Activated T-cell treated with anti-CD3 and anti-CD28 coated beads for 24 hours (primary cell): ENCODE measurements at regions not wholly inside any gene's neighbourhood (a gene's known extent, or its start where the extent isn't known, plus 50 kb on each side); places are given as distances from the start of the nearest gene placed in this dataset.
"Not testable (repeated sequence)": the region's sequence is repeated elsewhere in the genome, so short reads cannot be mapped to it uniquely, and the experiment has no call there.

ENCODE experiments used
- DNase-seq: peaks from one replicate; pipeline ENCODE4 v3.0.0-alpha.2; 2020; ENCODE audit warnings: low read depth

DNA sequence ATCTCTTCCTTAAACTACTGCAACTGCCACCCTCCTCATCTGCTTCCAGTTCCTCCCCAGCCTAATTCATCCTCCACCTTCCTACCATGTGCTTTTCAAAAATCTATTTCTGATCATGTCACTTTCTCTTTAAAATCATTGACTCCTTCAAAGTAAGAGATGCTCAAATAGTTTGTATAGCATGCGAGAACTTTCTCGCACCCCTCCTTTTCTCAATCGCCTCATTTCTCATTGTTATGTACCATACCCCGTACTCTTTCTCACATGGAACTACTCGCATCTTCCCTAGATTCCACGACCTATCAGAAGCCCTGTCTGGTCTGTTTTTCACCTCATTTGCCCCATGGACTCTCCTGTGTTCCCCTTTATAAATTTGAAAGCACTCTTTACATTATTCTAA is 238.2 kb downstream of the NRIP1 start:
- no peak for DNase-seq

DNA sequence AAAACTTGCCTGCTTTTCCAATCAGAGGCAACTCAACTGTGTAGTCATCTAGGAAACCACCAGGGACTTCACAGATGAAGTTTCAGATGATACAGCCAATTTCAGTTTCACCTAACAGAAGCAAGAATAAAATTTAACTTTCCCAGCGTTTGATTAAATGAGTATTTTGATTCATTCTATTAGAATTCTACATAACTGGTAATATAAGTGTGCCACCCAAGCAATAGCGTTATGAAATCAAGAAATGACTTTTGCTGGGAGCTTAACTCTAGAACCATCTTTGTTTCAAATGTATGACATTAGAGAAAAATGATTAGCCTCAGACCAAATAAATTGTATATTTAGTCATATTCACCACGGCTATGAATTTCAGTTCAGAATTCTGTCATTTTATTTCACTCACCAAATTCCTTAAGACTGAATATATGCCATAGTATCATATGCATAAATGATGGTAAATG is 239.3 kb downstream of the NRIP1 start:
- DNase-seq: no peak

DNA sequence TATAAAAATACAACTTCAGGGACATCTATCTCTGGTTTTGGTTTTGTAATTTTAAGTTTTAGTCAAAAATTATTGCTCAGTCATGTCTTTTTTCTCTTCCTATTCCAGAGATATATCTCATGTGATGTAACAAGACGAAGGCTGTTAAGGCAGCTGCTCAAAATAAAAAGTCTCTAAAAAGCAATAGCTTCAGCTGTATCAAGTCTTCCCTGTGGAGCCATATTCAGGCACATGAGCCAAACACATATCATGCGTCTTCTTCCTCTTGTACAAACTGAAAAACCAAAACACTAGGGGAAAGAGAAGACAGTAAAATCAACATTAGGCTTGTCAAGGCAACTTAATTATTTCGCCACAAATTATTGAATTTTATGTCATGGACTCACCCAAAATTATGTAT is 240.7 kb downstream of the NRIP1 start:
- DNase-seq: no peak

DNA sequence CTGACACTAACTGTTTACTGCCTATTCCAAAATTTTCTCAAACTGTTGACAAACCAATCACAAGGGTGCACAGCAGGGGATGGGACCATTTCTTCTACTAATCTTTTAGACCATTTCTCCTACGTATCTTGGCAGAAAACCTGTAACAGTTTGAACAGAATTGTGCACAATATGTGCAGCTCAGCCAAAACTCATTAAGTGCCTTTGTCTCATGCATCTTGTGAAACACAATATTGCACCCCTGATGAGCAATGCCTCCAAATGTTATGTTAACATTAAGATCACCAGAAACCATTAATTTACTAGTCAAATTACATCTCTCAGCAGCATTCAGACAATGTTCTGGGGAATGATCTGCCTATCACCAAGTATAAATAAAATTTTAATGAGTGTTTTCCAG is 247.5 kb downstream of the NRIP1 start:
- DNase-seq: no peak

DNA sequence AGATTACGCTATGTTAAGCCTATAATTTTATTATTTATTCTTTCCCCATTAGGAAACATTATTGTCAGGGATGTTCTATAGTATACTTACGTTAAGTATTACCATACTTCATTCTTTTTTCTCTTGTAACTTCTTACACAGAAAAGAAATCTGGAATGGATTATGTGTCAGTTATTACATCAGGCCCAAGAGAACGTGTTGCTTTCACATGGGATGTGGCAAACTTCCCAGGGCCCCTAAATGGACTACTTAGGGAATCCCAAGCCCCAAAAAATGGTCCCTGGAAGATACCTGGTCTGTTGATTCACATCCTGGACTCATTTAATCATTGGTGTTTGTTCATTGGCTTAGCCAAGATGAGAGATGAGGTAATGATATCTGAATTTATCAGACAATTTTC is 249.8 kb downstream of the NRIP1 start:
- DNase-seq: no peak

DNA sequence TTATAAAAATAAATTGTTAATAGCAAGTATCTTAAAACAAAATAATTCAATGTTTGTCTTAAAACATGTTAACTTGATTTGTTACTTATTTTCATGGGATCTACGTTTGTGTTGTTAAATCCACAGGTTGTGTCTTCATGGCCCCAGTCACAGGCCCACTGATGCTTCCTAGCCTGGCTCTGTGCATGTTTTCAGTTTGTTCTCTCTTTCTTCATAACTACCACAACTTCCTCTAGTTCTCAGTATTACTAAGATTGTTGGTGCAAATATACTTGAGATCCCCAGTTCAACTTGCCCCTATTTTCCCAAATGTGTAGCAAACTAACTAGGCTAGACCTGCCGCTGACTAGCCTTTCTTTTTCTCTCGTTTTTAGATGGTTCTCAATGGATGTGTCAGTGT is 250.5 kb downstream of the NRIP1 start:
- no peak for DNase-seq

DNA sequence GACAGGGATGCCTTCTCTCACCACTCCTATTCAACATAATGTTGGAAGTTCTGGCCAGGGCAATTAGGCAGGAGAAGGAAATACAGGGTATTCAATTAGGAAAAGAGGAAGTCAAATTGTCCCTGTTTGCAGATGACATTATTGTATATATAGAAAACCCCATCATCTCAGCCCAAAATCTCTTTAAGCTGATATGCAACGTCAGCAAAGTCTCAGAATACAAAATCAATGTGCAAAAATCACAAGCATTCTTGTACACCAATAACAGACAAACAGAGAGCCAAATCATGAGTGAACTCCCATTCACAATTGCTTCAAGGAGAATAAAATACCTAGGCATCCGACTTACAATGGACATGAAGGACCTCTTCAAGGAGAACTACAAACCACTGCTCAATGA is 258.1 kb upstream of the SAMSN1 start:
- DNase-seq: not testable (repeated sequence)

DNA sequence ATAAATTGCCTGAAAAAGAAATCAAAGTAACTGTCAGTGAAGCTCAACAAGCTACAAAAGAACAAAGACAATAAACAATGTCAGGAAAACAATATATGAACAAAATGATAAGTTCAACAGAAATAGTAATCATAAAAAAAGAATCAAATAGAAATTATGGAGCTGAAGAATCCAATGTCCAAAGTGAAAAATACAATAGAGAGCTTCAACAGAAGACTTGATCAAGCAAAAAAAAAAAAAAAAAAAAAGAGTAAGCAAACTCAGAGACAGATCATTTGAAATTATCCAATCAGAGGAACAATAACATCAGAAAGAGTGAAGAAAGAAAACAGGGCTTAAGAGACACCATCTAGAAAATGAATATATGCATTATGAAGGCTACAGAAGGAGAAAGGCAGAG is 251.4 kb upstream of the SAMSN1 start:
- DNase-seq: no peak

DNA sequence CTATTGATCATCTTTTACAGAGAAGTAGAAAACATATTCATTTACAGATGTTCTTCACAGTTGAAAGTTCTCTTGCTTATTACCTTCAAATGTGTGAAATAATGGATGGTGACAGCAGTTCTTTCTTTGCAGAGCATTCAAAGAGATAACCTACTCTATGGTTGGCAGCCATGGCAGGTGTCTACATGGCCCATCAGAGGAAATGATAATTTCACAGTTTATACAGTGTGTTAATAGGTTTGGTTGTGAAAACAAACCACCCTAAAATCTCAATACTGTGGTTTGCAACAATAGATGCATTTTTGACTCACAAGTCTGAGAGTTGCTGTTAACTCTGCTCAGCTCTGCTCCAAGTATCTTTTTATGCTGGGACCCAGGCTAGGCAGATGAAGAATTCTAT is 241.2 kb upstream of the SAMSN1 start:
- no peak for DNase-seq

DNA sequence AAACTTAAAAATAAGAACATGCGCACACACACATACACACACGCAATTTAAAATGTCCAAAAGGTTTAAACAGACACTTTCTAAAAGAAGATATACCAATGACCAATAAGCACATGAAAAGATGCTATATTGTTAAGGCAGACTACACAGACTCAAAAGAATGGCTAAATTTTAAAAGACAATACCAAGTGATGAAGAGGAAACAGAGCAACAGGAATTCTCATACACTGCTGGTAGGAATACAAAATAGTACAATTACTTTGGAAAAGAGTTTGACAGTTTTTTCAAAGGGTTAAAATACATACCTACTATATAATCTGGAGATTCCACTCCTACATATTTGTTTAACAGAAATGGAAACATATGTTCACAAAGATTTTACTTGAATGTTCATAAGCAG is 239.6 kb upstream of the SAMSN1 start:
- no peak for DNase-seq

DNA sequence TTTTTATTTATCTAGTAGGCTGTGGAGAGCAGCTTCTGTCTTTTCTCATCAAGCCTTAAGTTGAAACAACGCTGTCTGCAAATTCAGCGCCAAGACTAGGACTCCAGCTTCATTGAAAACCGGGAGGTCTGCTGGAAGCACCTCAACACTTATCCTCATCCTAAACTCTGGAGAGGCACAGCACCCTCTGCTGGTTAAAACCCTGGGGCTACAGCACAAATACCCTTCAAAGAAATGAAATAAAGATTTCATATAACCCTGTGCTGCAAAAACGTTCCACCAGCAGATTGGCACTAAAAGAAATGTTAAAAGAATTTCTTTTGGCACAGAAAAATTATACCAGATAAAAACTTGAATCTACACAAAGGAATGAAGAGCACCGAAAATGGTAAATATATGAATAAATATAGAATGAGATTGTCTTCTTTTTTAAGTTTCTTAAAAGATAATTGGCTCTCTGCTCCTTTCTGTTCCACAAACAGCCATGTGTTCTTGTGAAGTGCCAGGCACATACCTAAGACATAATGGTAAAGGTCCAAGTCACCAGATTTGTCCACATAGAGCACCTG is 227.7 kb upstream of the SAMSN1 start:
- peak; percentile 53 for DNase-seq

DNA sequence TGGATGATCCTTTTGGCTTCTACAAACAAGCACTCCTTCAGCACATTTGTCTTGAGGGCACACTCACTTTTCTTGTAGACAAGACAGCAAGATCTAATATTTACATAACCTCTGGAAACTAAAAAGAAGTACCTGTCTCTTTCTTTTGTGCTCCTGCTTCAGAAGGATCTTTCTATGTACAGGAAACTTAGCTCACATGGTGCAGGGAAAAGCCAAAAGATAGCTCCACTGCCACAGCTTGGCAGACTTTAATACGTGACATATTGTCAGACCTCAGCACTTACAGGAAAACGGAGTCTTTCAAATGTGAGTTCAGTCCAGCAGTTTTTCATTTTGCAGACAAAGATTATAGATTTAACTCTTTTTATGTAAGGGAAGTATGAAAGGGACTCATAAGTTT is 225.5 kb upstream of the SAMSN1 start:
- DNase-seq: no peak

DNA sequence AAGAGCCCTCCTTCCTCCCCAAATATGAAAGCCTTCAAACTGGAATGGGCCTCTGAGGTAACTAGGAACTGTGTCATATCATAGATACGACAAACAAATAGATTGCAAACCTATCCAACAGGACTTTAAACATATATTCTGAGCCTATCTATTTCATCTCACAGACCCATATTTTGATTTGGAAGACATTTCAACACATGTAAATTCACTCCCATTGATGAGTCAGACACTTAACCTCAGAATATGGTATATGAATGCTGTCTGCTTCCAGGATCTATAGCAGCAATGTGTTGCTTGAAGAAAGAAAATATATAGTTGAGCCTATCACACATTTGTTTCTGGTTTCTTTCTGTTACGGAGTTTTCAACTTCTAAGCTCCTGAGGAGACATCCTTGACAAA is 221.9 kb upstream of the SAMSN1 start:
- no peak for DNase-seq

DNA sequence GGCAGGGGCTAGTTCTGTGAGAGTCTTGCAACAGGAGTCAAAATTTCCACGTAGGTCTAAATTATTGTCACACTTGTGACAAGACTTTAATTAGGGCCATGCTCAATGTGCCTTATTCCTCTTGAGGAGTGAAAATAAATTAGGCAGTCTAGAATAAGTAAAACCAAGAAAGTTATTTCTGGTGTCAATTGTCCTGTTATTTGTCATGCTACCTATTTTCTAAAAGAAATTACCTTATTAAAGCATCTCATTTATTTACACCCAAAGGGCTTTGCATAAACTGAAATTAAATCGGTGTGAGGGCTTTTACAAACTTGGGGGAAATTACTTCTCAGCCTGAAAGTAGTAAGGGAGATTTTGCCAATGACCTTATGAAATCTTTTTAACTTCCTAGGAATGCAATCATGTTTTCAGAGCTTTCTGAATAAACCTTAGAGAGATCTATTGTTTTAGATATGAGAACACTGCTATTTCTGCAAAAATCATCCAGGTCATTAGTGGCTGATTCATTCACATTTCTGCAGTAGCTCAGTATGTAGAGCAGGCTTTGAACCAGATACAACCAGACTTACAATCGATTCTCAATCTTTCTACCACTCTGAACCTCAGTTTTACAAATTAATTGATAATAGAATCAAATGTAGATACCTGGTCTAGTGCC is 221.2 kb upstream of the SAMSN1 start:
- DNase-seq: no peak

DNA sequence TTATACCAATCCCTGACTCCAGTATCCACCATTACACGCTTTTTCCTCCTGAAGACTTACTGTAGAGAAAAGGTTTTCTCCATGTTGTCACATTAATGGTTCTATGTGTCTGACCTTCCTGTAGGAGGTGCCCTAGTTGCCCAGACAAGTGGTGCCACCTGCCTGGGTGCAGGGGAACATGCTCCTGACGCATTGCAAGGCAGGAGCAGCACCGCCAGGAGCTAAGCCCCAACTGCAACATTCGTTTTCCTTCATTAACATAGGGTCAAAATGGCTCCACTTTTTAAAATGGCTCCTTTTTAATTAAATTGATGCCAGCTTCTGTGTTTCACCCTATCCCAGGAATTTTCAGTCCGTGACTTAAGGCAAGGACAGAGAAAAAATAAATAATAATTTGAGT is 220.1 kb upstream of the SAMSN1 start:
- DNase-seq: no peak

DNA sequence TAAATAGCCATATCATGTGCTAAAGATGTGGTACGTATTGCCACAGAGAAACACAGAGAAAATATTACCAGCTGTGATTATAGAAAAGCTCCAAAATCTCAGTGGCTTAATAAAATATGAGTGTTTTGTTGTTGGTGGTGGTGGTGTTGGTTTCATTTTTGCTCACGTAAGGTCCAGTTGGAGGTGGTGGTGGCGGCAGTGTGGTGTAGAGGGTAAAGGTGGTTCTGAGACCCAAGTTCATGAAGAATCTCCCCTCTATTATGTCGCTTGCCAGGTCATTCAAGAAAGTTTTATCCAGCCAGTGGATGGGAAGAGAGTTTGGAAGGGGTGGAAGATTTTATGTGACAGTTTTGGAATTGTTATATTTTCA is 217.6 kb upstream of the SAMSN1 start:
- DNase-seq: no peak

DNA sequence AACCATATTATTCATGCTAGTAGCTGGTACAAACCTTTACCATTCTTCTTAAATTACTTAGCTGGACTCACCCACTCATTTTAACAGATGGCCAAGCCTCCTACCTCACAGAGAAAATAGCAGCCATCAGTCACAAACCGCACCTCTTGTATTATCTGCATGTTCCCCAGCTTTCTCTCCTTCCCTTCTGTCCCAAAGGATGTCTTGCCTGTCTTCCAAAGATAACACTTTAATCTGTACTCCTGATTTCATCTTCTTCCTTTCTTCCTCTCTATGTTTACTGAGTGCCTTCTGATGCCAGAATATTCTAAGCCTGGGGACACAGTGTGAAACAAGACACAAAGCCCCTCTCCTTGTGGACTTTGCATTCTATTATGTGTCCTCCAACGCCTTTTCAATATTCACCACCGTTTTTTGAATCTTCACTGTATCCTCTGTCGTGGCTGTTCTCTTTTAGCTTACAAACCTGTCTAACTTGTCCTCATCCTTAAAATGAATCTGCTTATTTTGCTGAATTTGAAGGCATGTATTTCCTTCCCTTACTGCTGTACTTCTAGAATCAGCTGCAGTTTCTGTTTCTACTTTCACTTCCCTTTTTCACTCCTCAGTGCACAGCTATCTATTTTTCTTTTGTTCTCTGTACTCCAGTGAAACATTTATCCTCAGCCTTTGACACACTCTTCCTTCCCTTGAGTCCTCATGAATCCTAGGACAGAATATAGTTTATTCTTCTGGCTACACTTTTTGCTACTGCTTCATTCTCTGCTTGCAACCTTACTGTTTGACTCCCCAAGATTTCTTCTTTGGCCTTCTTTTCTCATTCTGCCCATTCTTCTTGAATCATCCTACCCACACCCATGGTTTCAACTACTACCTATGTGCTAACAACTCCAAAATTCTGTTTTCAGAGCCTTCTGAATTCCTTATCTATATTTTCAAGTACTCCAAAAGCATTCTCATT is 216.9 kb upstream of the SAMSN1 start:
- DNase-seq: no peak

DNA sequence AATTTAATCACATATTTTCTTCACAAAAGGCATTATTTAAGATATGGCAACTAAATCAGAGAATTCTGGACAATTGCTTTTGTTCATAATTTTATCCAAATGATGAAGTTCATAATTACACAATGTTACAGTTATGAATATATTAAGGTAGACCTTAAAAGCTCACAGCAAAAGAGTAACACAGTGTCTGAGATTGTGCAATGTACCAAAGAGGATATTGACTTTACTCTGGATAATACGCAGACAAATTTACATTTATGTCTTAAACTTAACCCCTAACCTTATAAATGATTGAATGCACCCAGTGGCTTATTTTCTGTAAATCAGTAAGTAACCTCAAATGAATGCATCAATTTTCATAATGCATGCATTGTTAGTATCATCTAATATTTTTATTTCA is 216.2 kb upstream of the SAMSN1 start:
- DNase-seq: no peak

DNA sequence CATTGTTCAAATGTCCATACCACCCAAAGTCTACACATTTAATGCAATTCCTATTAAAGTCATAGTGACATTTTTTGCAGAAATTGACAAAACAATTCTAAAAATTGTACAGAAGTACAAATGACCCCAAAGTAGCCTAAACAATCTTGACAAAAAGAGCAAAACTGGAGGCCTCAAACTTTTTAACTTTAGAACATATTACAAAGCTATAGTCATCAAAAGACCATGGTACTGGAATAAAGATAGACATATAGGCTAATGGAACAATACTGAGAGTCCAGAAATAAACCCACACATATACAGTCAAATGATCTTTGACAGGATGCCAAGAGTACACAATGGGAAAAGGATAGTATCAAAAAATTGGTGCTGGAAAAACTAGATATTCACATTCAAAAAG is 213.2 kb upstream of the SAMSN1 start:
- DNase-seq: no peak

DNA sequence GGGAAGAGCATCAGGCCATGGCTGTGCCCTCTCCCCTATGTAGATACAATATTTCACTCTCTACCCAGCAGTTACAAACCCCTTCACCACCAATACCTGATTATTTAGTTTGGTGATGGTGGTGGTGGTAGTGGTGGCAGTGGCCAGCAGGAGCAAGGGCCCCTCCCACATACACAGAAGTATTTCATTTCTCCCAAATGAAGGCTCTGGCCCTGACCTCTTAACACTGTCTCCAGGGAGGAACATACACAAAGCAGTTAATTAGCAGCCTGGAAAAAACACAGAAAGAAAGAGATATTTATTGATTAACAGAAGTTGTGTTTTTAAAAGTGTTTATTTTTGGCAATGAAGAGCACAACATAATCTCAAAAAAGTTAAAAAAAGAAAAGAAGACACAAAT is 212.7 kb upstream of the SAMSN1 start:
- no peak for DNase-seq

DNA sequence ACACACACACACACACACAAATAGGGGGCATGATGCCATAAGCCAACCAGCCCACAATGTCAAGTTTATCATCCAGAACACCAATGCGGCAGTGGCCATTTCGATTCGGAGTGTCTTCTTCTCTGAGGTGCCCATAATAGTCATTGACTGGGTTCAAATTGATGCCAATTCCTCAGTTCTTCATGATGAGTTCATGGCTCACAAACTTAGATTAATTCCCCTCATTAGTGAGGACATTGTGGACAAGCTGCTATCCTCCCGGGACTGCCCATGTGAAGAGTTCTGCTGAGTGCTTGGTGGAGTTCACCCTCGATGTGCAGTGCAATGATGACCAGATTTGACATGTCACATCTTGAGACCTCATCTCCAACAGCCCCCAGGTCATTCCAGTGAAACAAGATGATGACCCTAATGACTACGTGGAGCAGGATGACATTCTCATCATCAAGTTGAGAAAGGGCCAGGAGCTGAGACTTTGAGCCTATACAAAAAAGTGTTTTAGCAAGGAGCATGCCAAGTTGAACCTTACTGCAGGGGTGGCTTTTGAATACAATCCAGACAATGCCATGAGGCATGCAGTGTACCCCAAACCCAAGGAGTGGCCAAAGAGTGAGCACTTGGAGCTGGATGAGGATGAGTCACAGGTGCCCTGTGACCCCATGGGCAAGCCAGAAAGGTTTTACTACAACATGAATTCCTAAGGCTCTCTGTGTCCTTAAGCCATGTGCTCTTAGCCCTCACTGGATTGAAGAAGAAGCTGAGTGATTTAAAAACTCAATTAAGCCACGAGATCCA is 211.6 kb upstream of the SAMSN1 start:
- DNase-seq: no peak

DNA sequence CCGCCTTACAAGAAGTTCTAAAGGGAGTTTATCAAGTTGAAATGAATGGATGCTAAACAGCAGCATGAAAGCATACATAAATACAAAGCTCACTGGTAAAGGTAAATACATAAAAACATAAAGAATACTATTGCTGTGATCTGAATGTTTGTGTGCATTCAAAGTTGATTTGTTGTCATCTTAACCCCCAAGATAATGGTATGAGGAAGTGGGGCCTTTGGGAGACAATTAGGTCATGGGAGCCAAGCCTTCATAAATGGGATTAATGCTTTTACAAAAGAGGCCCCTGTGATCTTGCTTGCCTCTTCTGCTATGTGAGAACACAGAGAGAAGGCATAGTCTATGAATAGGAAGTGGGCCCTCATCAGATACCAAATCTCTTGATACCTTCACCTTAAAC is 209.0 kb upstream of the SAMSN1 start:
- no peak for DNase-seq
